ENCODE measurements at regions not wholly inside any gene's neighbourhood (a gene's known extent, or its start where the extent isn't known, plus 50 kb on each side); places are given as distances from the start of the nearest gene placed in this dataset.
"Not testable (repeated sequence)": the region's sequence is repeated elsewhere in the genome, so short reads cannot be mapped to it uniquely, and the experiment has no call there.

- DNase-seq, result no peak
Observed at GRCh38 chr7:45268013-45268412, 110.4 kb downstream of the RAMP3 start.

- no peak for DNase-seq
Observed at GRCh38 chr7:45269192-45269591, 111.6 kb downstream of the RAMP3 start.

GRCh38 chr7:45278763-45279398 is 121.3 kb downstream of the RAMP3 start:
- no peak for DNase-seq

GRCh38 chr7:45289611-45290010 is 132.0 kb downstream of the RAMP3 start:
- DNase-seq, result not testable (repeated sequence)

GRCh38 chr7:45290880-45291279 is 133.3 kb downstream of the RAMP3 start:
- DNase-seq, result no peak

GRCh38 chr7:45292481-45292880 is 134.9 kb downstream of the RAMP3 start:
- no peak for DNase-seq

GRCh38 chr7:45293295-45293942 is 135.8 kb downstream of the RAMP3 start:
- DNase-seq, result no peak

GRCh38 chr7:45294559-45294958 is 137.0 kb downstream of the RAMP3 start:
- DNase-seq, result no peak

GRCh38 chr7:45295222-45295621 is 137.6 kb downstream of the RAMP3 start:
- no peak for DNase-seq

- DNase-seq, result no peak
Observed at GRCh38 chr7:45296748-45297147, 139.2 kb downstream of the RAMP3 start.

GRCh38 chr7:45306752-45307305 is 149.2 kb downstream of the RAMP3 start:
- no peak for DNase-seq

GRCh38 chr7:45311597-45311996 is 154.0 kb downstream of the RAMP3 start:
- DNase-seq, result no peak

GRCh38 chr7:45315512-45315911 is 157.9 kb downstream of the RAMP3 start:
- DNase-seq, result not testable (repeated sequence)

GRCh38 chr7:45324683-45325237 is 167.2 kb downstream of the RAMP3 start:
- no peak for DNase-seq

GRCh38 chr7:45325378-45325777 is 167.8 kb downstream of the RAMP3 start:
- DNase-seq, result no peak

- no peak for DNase-seq
Observed at GRCh38 chr7:45328403-45328981, 170.9 kb downstream of the RAMP3 start.

- no peak for DNase-seq
Observed at GRCh38 chr7:45331563-45331962, 174.0 kb downstream of the RAMP3 start.

- not testable (repeated sequence) for DNase-seq
Observed at GRCh38 chr7:45335024-45335423, 177.4 kb downstream of the RAMP3 start.

GRCh38 chr7:45342236-45342635 is 184.6 kb downstream of the RAMP3 start:
- no peak for DNase-seq

- no peak for DNase-seq
Observed at GRCh38 chr7:45343746-45344145, 186.2 kb downstream of the RAMP3 start.

GRCh38 chr7:45347804-45348203 is 190.2 kb downstream of the RAMP3 start:
- DNase-seq, result no peak

- DNase-seq, result no peak
Observed at GRCh38 chr7:45349090-45349489, 191.5 kb downstream of the RAMP3 start.

GRCh38 chr7:45350896-45351295 is 193.3 kb downstream of the RAMP3 start:
- DNase-seq, result no peak

GRCh38 chr7:45358287-45358686 is 200.7 kb downstream of the RAMP3 start:
- no peak for DNase-seq
